NCI-H2107 (cell line): ENCODE measurements at regions not wholly inside any gene's neighbourhood (a gene's known extent, or its start where the extent isn't known, plus 50 kb on each side); places are given as distances from the start of the nearest gene placed in this dataset.
"Not testable (repeated sequence)": the region's sequence is repeated elsewhere in the genome, so short reads cannot be mapped to it uniquely, and the experiment has no call there.

Experiments used
- DNase-seq: peaks from one replicate; lab custom pipeline; 2025; lab: John Stamatoyannopoulos, UW

- DNase-seq, result no peak
These were observed 608.1 kb downstream of the PKHD1 start for GRCh38 chr6:51479296-51479695.

- no peak for DNase-seq
These were observed 607.4 kb downstream of the PKHD1 start for GRCh38 chr6:51480040-51480439.

GRCh38 chr6:51485869-51486268 lies 601.5 kb downstream of the PKHD1 start:
- DNase-seq, result not testable (repeated sequence)

GRCh38 chr6:51487937-51488336 lies 599.5 kb downstream of the PKHD1 start:
- DNase-seq, result no peak

- no peak for DNase-seq
These were observed 598.3 kb downstream of the PKHD1 start for GRCh38 chr6:51489133-51489532.

- no peak for DNase-seq
These were observed 597.3 kb downstream of the PKHD1 start for GRCh38 chr6:51490101-51490500.

GRCh38 chr6:51494342-51494741 lies 593.1 kb downstream of the PKHD1 start:
- DNase-seq, result no peak

- no peak for DNase-seq
These were observed 592.3 kb downstream of the PKHD1 start for GRCh38 chr6:51495096-51495495.

GRCh38 chr6:51495610-51496396 lies 591.6 kb downstream of the PKHD1 start:
- no peak for DNase-seq

- no peak for DNase-seq
These were observed 584.4 kb downstream of the PKHD1 start for GRCh38 chr6:51502996-51503395.

GRCh38 chr6:51505434-51505833 lies 582.0 kb downstream of the PKHD1 start:
- DNase-seq, result no peak

GRCh38 chr6:51509597-51509996 lies 577.8 kb downstream of the PKHD1 start:
- DNase-seq, result no peak

GRCh38 chr6:51511081-51511480 lies 576.3 kb downstream of the PKHD1 start:
- no peak for DNase-seq

GRCh38 chr6:51513891-51514747 lies 573.3 kb downstream of the PKHD1 start:
- DNase-seq, result no peak

- DNase-seq, result no peak
These were observed 572.5 kb downstream of the PKHD1 start for GRCh38 chr6:51514748-51515402.

- no peak for DNase-seq
These were observed 561.4 kb downstream of the PKHD1 start for GRCh38 chr6:51526049-51526448.

- no peak for DNase-seq
These were observed 560.5 kb downstream of the PKHD1 start for GRCh38 chr6:51526922-51527321.

- no peak for DNase-seq
These were observed 558.9 kb downstream of the PKHD1 start for GRCh38 chr6:51528556-51528955.

GRCh38 chr6:51529240-51529639 lies 558.2 kb downstream of the PKHD1 start:
- DNase-seq, result no peak

GRCh38 chr6:51531623-51532022 lies 555.8 kb downstream of the PKHD1 start:
- DNase-seq, result no peak

GRCh38 chr6:51533962-51534361 lies 553.5 kb downstream of the PKHD1 start:
- DNase-seq, result no peak

- DNase-seq, result no peak
These were observed 552.1 kb downstream of the PKHD1 start for GRCh38 chr6:51535327-51535726.

- DNase-seq, result no peak
These were observed 550.7 kb downstream of the PKHD1 start for GRCh38 chr6:51536728-51537127.
